ENCODE measurements at regions not wholly inside any gene's neighbourhood (a gene's known extent, or its start where the extent isn't known, plus 50 kb on each side); places are given as distances from the start of the nearest gene placed in this dataset.

DNA sequence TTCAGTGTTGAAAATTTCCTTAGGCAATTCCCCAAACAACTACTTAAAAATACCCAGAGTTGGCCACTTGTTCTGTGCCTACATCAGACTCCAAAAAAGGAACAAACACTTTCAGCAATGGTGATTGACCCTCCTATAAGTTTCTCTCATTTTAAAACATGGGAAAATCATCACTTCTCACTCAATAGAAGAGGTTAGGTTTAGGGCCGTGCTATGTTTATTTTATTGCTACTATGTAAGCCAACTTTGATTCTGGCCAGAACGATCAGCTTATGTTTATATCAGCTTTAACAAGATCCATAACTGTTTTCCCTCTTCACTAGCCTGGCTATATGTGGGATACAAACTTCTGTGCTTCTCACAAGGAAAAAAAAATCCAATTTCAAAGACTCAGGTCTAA lies 133.1 kb downstream of the MTNR1A start:
- TF ChIP-seq, protein P1, sequence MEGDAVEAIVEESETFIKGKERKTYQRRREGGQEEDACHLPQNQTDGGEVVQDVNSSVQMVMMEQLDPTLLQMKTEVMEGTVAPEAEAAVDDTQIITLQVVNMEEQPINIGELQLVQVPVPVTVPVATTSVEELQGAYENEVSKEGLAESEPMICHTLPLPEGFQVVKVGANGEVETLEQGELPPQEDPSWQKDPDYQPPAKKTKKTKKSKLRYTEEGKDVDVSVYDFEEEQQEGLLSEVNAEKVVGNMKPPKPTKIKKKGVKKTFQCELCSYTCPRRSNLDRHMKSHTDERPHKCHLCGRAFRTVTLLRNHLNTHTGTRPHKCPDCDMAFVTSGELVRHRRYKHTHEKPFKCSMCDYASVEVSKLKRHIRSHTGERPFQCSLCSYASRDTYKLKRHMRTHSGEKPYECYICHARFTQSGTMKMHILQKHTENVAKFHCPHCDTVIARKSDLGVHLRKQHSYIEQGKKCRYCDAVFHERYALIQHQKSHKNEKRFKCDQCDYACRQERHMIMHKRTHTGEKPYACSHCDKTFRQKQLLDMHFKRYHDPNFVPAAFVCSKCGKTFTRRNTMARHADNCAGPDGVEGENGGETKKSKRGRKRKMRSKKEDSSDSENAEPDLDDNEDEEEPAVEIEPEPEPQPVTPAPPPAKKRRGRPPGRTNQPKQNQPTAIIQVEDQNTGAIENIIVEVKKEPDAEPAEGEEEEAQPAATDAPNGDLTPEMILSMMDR (IDR thresholded peaks at IDR 0.05; ENCODE audit: insufficient read depth in 1 of 2, low read depth in 1 of 2, low read length in 1 of 2, severe bottlenecking in 1 of 2, unreplicated experiment in 1 of 2): no peak
- Histone ChIP-seq H3K36me3 (ENCODE audit: control insufficient read depth, insufficient read depth, low read length) (no peaks in the 10 kb centered on the region), H3K9me3 (no peaks in the 10 kb centered on the region), H3K27me3 (replicated peaks; ENCODE audit: control insufficient read depth, insufficient read depth, low read length) (no peaks in the 10 kb centered on the region), H3K4me1 (no peaks in the 10 kb centered on the region), H3K4me3 (ENCODE audit: low read depth, low read length) (no peak overlapping the region)
- no TSS peak for BruUV-seq (replicated peaks)
- H3K27me3 Mint-ChIP-seq (ENCODE audit: insufficient read depth, unreplicated experiment): peaks cover 8% of the 10 kb centered on the region
- H3K4me3 Mint-ChIP-seq (ENCODE audit: unreplicated experiment): no peak overlapping the region
- no peak for DNase-seq
- CTCF ChIA-PET: no interaction called here
- H3K9me3 Mint-ChIP-seq (ENCODE audit: unreplicated experiment): no peaks in the 10 kb centered on the region
- H3K27ac Mint-ChIP-seq (ENCODE audit: unreplicated experiment): no peak overlapping the region
- no peaks in the 10 kb centered on the region for H3K36me3 Mint-ChIP-seq (ENCODE audit: insufficient read depth, unreplicated experiment)
- intact Hi-C loops (cut with micrococcal nuclease; ENCODE audit: unreplicated experiment): no loop called here
- H3K4me1 Mint-ChIP-seq (ENCODE audit: low read depth, unreplicated experiment): peaks cover 7% of the 10 kb centered on the region
- POLR2A ChIA-PET: no interaction called here

GRCh38 chr4:186416451-186417060 lies 138.8 kb downstream of the MTNR1A start:
- Histone ChIP-seq H3K9me3 (no peaks in the 10 kb centered on the region), H3K36me3 (ENCODE audit: control insufficient read depth, insufficient read depth, low read length) (no peaks in the 10 kb centered on the region), H3K4me1 (no peaks in the 10 kb centered on the region; the same call in 1 of the 2 replicates), H3K27me3 (replicated peaks; ENCODE audit: control insufficient read depth, insufficient read depth, low read length) (no peaks in the 10 kb centered on the region), H3K4me3 (ENCODE audit: low read depth, low read length) (no peak overlapping the region)
- Mint-ChIP-seq H3K27ac (ENCODE audit: unreplicated experiment) (no peak overlapping the region), H3K9me3 (ENCODE audit: unreplicated experiment) (no peaks in the 10 kb centered on the region), H3K4me1 (ENCODE audit: low read depth, unreplicated experiment) (peaks cover 14% of the 10 kb centered on the region), H3K36me3 (ENCODE audit: insufficient read depth, unreplicated experiment) (no peaks in the 10 kb centered on the region), H3K27me3 (ENCODE audit: insufficient read depth, unreplicated experiment) (peaks cover 11% of the 10 kb centered on the region), H3K4me3 (ENCODE audit: unreplicated experiment) (no peak overlapping the region)
- POLR2A ChIA-PET: no interaction called here
- no TSS peak for BruUV-seq (replicated peaks)
- DNase-seq: no peak
- intact Hi-C loops (cut with micrococcal nuclease; ENCODE audit: unreplicated experiment): no loop called here
- CTCF ChIA-PET: no interaction called here
- TF ChIP-seq, protein P1 (IDR thresholded peaks at IDR 0.05; ENCODE audit: insufficient read depth in 1 of 2, low read depth in 1 of 2, low read length in 1 of 2, severe bottlenecking in 1 of 2, unreplicated experiment in 1 of 2): no peak

DNA sequence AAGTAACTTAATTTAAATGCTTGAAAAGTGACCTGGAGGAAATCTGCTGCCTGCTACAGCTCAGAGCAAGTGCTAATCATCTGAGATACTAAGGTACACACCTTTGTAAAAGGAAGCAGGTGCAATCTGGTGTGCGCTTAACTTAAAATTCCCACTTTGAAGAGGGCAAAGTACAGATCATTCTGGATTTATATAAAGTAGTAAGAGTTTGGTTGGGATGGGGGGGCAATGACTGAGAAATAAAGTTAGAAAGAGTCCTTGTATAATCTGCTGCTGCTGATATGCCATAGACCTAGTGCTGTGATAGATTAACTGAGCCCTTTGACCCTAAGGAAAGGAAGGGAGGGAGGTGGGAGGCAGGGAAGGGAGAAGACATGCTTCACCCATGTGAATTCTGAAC lies 141.0 kb downstream of the MTNR1A start:
- Mint-ChIP-seq H3K9me3 (ENCODE audit: unreplicated experiment) (no peaks in the 10 kb centered on the region), H3K4me3 (ENCODE audit: unreplicated experiment) (no peak overlapping the region), H3K27me3 (ENCODE audit: insufficient read depth, unreplicated experiment) (peaks cover 7% of the 10 kb centered on the region), H3K36me3 (ENCODE audit: insufficient read depth, unreplicated experiment) (no peaks in the 10 kb centered on the region), H3K27ac (ENCODE audit: unreplicated experiment) (no peak overlapping the region), H3K4me1 (ENCODE audit: low read depth, unreplicated experiment) (peaks cover 14% of the 10 kb centered on the region)
- H3K4me1 ChIP-seq: no peaks in the 10 kb centered on the region; the same call in 1 of the 2 replicates
- no peak for DNase-seq
- no peaks in the 10 kb centered on the region for H3K36me3 ChIP-seq (ENCODE audit: control insufficient read depth, insufficient read depth, low read length)
- no peaks in the 10 kb centered on the region for H3K27me3 ChIP-seq (replicated peaks; ENCODE audit: control insufficient read depth, insufficient read depth, low read length)
- no peaks in the 10 kb centered on the region for H3K9me3 ChIP-seq
- intact Hi-C loops (cut with micrococcal nuclease; ENCODE audit: unreplicated experiment): no loop called here
- H3K4me3 ChIP-seq (ENCODE audit: low read depth, low read length): no peak overlapping the region
- POLR2A ChIA-PET: no interaction called here
- BruUV-seq (replicated peaks): no TSS peak
- TF ChIP-seq, protein P1 (IDR thresholded peaks at IDR 0.05; ENCODE audit: insufficient read depth in 1 of 2, low read depth in 1 of 2, low read length in 1 of 2, severe bottlenecking in 1 of 2, unreplicated experiment in 1 of 2): no peak
- CTCF ChIA-PET: no interaction called here

Data from Caco-2 (cell line).